ENCODE measurements at regions not wholly inside any gene's neighbourhood (a gene's known extent, or its start where the extent isn't known, plus 50 kb on each side); places are given as distances from the start of the nearest gene placed in this dataset.
"Not testable (repeated sequence)": the region's sequence is repeated elsewhere in the genome, so short reads cannot be mapped to it uniquely, and the experiment has no call there.

DNA sequence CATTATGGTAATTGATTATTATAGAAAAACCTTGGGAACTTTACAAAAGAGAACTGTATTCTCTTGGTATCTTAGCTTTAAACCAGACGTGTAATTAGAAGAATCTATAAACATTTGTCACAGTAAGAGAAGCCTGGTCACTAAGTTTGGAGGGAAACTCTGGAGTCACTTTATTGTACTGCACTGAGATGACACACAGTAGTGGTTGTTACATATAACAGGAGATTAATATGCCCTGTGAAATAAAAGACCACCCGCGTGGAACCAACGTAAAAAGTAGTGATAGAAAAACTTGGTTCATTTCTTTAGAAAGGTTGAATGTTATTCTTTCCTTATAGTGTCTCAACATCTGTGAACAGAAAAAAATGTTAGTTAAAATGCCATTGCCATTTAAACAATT lies 416.1 kb downstream of the MDFIC start:
- in situ Hi-C loops (cut with MboI; ENCODE audit: low pct_unique_long_range_greater_than_20kb, low sequenced_read_pairs, unreplicated experiment): no loop called here
- no peak for DNase-seq (ENCODE audit: low spot score)
- TF ChIP-seq, protein P1, sequence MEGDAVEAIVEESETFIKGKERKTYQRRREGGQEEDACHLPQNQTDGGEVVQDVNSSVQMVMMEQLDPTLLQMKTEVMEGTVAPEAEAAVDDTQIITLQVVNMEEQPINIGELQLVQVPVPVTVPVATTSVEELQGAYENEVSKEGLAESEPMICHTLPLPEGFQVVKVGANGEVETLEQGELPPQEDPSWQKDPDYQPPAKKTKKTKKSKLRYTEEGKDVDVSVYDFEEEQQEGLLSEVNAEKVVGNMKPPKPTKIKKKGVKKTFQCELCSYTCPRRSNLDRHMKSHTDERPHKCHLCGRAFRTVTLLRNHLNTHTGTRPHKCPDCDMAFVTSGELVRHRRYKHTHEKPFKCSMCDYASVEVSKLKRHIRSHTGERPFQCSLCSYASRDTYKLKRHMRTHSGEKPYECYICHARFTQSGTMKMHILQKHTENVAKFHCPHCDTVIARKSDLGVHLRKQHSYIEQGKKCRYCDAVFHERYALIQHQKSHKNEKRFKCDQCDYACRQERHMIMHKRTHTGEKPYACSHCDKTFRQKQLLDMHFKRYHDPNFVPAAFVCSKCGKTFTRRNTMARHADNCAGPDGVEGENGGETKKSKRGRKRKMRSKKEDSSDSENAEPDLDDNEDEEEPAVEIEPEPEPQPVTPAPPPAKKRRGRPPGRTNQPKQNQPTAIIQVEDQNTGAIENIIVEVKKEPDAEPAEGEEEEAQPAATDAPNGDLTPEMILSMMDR (IDR thresholded peaks at IDR 0.05; ENCODE audit: extremely low read depth, insufficient read depth, missing control alignments): no peak

DNA sequence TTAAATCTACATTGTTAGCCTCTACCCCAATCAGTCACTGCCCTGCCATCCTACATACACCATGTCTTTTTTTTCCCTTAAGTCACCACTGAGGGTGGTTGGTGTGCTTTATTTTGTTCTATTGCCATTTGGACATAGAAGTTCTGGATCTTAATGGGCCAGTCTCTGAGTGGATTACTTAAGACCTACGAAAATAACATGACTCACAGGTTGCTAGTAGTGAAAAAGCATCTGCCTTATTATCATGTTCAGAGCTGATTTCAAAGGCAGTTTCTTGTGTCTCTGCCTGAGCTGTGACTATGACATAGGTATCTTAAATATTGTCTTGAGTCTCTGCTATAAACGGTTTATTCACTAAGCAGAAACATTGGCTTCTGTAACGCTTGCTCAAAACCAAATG lies 410.8 kb downstream of the MDFIC start:
- no peak for DNase-seq (ENCODE audit: low spot score)
- TF ChIP-seq, protein P1 (IDR thresholded peaks at IDR 0.05; ENCODE audit: extremely low read depth, insufficient read depth, missing control alignments): no peak
- in situ Hi-C loops (cut with MboI; ENCODE audit: low pct_unique_long_range_greater_than_20kb, low sequenced_read_pairs, unreplicated experiment): no loop called here

DNA sequence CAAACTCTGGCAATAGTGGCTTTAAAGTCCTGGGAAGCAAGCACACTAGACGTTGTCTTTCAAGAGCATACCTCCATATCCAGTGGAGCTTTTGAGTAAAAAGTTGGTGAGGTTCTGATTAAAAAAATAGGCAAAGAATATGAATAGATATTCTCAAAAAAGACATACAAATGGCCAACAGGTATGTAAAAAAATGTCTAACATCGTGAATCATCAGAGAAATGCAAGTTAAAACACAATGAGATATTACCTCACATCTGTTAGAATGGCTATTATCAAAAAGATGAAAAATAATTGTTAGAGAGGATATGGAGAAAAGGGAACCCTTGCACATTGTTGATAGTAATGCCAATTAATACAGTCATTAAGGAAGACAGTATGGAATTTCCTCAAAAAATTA lies 407.1 kb downstream of the MDFIC start:
- TF ChIP-seq, protein P1 (IDR thresholded peaks at IDR 0.05; ENCODE audit: extremely low read depth, insufficient read depth, missing control alignments): no peak
- DNase-seq (ENCODE audit: low spot score): no peak
- in situ Hi-C loops (cut with MboI; ENCODE audit: low pct_unique_long_range_greater_than_20kb, low sequenced_read_pairs, unreplicated experiment): no loop called here

DNA sequence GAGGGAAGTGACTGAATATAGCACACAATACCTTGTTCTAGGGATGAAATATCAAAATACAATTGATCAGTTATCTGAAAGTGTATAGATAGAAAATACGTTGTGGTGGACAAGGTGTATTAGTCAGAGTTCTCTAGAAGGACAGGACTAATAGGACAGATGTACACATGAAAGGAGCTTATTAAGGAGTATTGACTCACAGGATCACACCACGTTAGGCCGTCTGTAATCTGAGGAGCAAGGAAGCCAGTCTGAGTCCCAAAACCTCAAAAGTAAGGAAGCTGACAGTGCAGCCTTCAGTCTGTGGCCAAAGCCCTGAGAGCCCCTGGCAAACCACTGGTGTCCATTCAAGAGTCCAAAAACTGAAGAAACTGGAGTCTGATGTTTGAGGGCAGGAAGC lies 406.1 kb downstream of the MDFIC start:
- no peak for DNase-seq (ENCODE audit: low spot score)
- TF ChIP-seq, protein P1 (IDR thresholded peaks at IDR 0.05; ENCODE audit: extremely low read depth, insufficient read depth, missing control alignments): no peak
- in situ Hi-C loops (cut with MboI; ENCODE audit: low pct_unique_long_range_greater_than_20kb, low sequenced_read_pairs, unreplicated experiment): no loop called here

DNA sequence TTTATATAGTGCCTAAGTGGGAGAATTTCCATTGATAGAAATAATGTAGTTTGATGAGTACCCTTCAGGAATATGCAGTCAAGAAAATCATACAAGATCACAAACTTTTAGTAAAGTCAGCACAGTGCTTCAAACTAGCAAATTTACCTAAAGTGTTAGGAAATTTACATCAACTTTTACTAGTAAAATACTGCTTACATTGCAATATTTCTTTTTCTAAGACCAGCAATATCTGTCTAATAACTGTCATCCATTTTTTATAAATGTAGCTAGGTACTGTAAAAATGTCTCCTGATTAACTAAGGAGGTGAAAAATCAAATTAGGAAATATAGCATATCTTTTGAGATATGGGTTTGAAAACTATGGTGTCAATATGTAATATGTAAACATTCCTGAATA lies 405.4 kb downstream of the MDFIC start:
- DNase-seq (ENCODE audit: low spot score): no peak
- TF ChIP-seq, protein P1 (IDR thresholded peaks at IDR 0.05; ENCODE audit: extremely low read depth, insufficient read depth, missing control alignments): no peak
- in situ Hi-C loops (cut with MboI; ENCODE audit: low pct_unique_long_range_greater_than_20kb, low sequenced_read_pairs, unreplicated experiment): no loop called here

DNA sequence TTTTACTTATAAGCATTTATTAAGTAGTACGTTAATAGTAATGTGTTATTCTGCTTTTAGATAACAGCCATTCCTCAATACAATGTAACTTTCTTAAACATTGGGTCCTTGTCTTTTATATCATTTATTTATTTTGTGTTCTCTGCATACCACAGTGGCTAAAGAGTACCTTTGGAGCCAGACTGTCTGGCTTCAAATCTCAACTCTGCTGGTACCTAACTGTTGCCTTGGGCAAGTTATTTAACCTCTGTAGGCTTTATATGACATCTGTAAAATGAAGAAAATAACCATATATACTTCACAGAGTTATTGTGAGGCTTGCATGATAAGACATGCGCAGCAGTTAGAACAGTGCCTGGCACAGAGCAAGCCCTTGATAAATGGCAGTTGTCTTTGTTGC lies 397.6 kb downstream of the MDFIC start:
- in situ Hi-C loops (cut with MboI; ENCODE audit: low pct_unique_long_range_greater_than_20kb, low sequenced_read_pairs, unreplicated experiment): no loop called here
- no peak for DNase-seq (ENCODE audit: low spot score)
- TF ChIP-seq, protein P1 (IDR thresholded peaks at IDR 0.05; ENCODE audit: extremely low read depth, insufficient read depth, missing control alignments): no peak

DNA sequence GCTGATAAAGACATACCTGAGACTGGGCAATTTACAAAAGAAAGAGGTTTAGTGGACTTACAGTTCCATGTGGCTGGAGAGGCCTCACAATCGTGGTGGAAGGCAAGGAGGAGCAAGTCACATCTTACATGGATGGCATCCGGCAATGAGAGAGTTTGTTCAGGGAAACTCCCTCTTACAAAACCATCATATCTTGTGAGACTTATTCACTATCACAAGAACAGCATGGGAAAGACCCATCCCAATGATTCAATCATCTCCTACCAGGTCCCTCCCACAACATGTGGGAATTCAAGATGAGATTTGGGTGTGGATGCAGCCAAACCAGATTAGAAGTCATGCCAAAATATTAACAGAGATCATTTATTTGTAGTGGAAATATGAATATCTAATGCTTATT lies 388.4 kb downstream of the MDFIC start:
- in situ Hi-C loops (cut with MboI; ENCODE audit: low pct_unique_long_range_greater_than_20kb, low sequenced_read_pairs, unreplicated experiment); DNase-seq (ENCODE audit: low spot score): not testable (repeated sequence)

Measured in GM13977 (cell line).